ENCODE measurements at regions not wholly inside any gene's neighbourhood (a gene's known extent, or its start where the extent isn't known, plus 50 kb on each side); places are given as distances from the start of the nearest gene placed in this dataset.

- Histone ChIP-seq H3K4me3 (no peak overlapping the region), H3K27me3 (no peaks in the 10 kb centered on the region), H3K27ac (no peak overlapping the region), H3K4me1 (no peaks in the 10 kb centered on the region), H3K9me3 (no peaks in the 10 kb centered on the region), H3K36me3 (no peaks in the 10 kb centered on the region)
- 52 to 65% methylated on average over 1 of the region's 1 CpG for WGBS, 2 donors
- no peak for TF ChIP-seq EP300 (IDR thresholded peaks at IDR 0.05)
- TF ChIP-seq POLR2A (IDR thresholded peaks at IDR 0.05), result no peak
- TF ChIP-seq POLR2AphosphoS5 (IDR thresholded peaks at IDR 0.05), result no peak
- intact Hi-C loops (cut with DNase I), result no loop called here
- no peak for DNase-seq
Measured at GRCh38 chr6:18763086-18763485, 375.9 kb downstream of the RNF144B start.

- no peak for TF ChIP-seq POLR2A (IDR thresholded peaks at IDR 0.05)
- no peak for TF ChIP-seq EP300 (IDR thresholded peaks at IDR 0.05)
- no peak for TF ChIP-seq CTCF (IDR thresholded peaks at IDR 0.05)
- no peak for TF ChIP-seq POLR2AphosphoS5 (IDR thresholded peaks at IDR 0.05)
- Histone ChIP-seq H3K36me3 (no peaks in the 10 kb centered on the region), H3K27me3 (no peaks in the 10 kb centered on the region), H3K27ac (no peak overlapping the region), H3K4me1 (no peaks in the 10 kb centered on the region), H3K4me3 (no peak overlapping the region), H3K9me3 (peaks cover 0 to 2% (median 0%) of the 10 kb centered on the region in 4 donors)
- DNase-seq, result no peak
- intact Hi-C loops (cut with DNase I), result no loop called here
- WGBS, 2 donors, result 48 to 66% methylated on average over 1 of the region's 1 CpG
Measured at GRCh38 chr6:18784794-18785193, 397.6 kb downstream of the RNF144B start.

GRCh38 chr6:18785810-18786490 lies 398.8 kb downstream of the RNF144B start:
- no peaks in the 10 kb centered on the region for H3K4me1 ChIP-seq
- no peak for DNase-seq
- H3K27me3 ChIP-seq, result no peaks in the 10 kb centered on the region
- intact Hi-C loops (cut with DNase I), result no loop called here
- no peak overlapping the region for H3K27ac ChIP-seq
- TF ChIP-seq EP300 (IDR thresholded peaks at IDR 0.05) (no peak), CTCF (IDR thresholded peaks at IDR 0.05) (no peak)
- H3K9me3 ChIP-seq, result peaks cover 0 to 2% (median 0%) of the 10 kb centered on the region in 4 donors
- 62 to 65% methylated on average over 2 of the region's 2 CpGs for WGBS, 2 donors
- H3K36me3 ChIP-seq, result no peaks in the 10 kb centered on the region
- H3K4me3 ChIP-seq, result no peak overlapping the region

GRCh38 chr6:18792866-18793265 lies 405.7 kb downstream of the RNF144B start:
- WGBS, 2 donors, result 65 to 68% methylated on average over 3 of the region's 3 CpGs
- no peak for TF ChIP-seq EP300 (IDR thresholded peaks at IDR 0.05)
- no peak for TF ChIP-seq POLR2AphosphoS5 (IDR thresholded peaks at IDR 0.05)
- no peak for TF ChIP-seq CTCF (IDR thresholded peaks at IDR 0.05)
- no peak for TF ChIP-seq POLR2A (IDR thresholded peaks at IDR 0.05)

GRCh38 chr6:18795726-18796125 lies 408.6 kb downstream of the RNF144B start:
- H3K27ac ChIP-seq, result no peak overlapping the region
- H3K4me3 ChIP-seq, result no peak overlapping the region
- no peaks in the 10 kb centered on the region for H3K4me1 ChIP-seq
- H3K36me3 ChIP-seq, result no peaks in the 10 kb centered on the region
- 76 to 85% methylated on average over 5 of the region's 5 CpGs for WGBS, 2 donors
- no peaks in the 10 kb centered on the region for H3K9me3 ChIP-seq
- no peaks in the 10 kb centered on the region for H3K27me3 ChIP-seq
- TF ChIP-seq POLR2AphosphoS5 (IDR thresholded peaks at IDR 0.05) (no peak), CTCF (IDR thresholded peaks at IDR 0.05) (no peak), POLR2A (IDR thresholded peaks at IDR 0.05) (no peak), EP300 (IDR thresholded peaks at IDR 0.05) (no peak)
- intact Hi-C loops (cut with DNase I), result no loop called here
- no peak for DNase-seq

More at GRCh38 chr6:18792866-18793265, 405.7 kb downstream of the RNF144B start:
- Histone ChIP-seq H3K36me3 (no peaks in the 10 kb centered on the region), H3K9me3 (no peaks in the 10 kb centered on the region), H3K4me1 (no peaks in the 10 kb centered on the region), H3K4me3 (no peak overlapping the region), H3K27me3 (no peaks in the 10 kb centered on the region), H3K27ac (no peak overlapping the region)
- intact Hi-C loops (cut with DNase I), result no loop called here
- DNase-seq, result no peak

All from sigmoid colon (tissue), 6 donors.